CD14-positive monocyte (primary cell): ENCODE measurements at regions not wholly inside any gene's neighbourhood (a gene's known extent, or its start where the extent isn't known, plus 50 kb on each side); places are given as distances from the start of the nearest gene placed in this dataset.

ENCODE experiments used
- DNase-seq, 3 donors: peaks; one replicate each; pipeline ENCODE4 v3.0.0-alpha.2; 2011 to 2022
- H2AFZ ChIP-seq: 2 replicates; pipeline ENCODE4 v1.6.0; 2012; ENCODE audit warnings: mild to moderate bottlenecking, low read depth, low read length, inconsistent platforms; ENCODE audit not compliant: insufficient read depth, poor library complexity, severe bottlenecking
- H3K27ac ChIP-seq, 2 donors: 1 replicate in 1 of 2; 2 replicates in 1 of 2; pipeline ENCODE4 v1.5.1; 2012 to 2013; ENCODE audit warnings: low read length in 2 of 2, control low read depth in 1 of 2, inconsistent platforms in 1 of 2, low read depth in 1 of 2, mild to moderate bottlenecking in 1 of 2
- H3K27me3 ChIP-seq, 2 donors: one replicate each; pipeline versions ENCODE4 v1.6.0 to v1.6.1; 2011 to 2013; ENCODE audit warnings: low read length in 2 of 2; ENCODE audit not compliant: control insufficient read depth in 2 of 2, insufficient read depth in 2 of 2
- H3K36me3 ChIP-seq, 2 donors: replicated peaks in 1 of 2; 1 replicate in 1 of 2; 2 replicates in 1 of 2; pipeline versions ENCODE4 v1.5.1 to v1.6.1; 2012 to 2013; ENCODE audit warnings: low read length in 2 of 2, control low read depth in 1 of 2, inconsistent platforms in 1 of 2, mild to moderate bottlenecking in 1 of 2; ENCODE audit not compliant: insufficient read depth in 2 of 2, control insufficient read depth in 1 of 2
- H3K4me1 ChIP-seq, 2 donors: 1 replicate in 1 of 2; 2 replicates in 1 of 2; pipeline versions ENCODE4 v1.5.1 to v1.6.1; 2012 to 2013; ENCODE audit warnings: low read length in 2 of 2, control low read depth in 1 of 2, inconsistent platforms in 1 of 2, mild to moderate bottlenecking in 1 of 2, moderate library complexity in 1 of 2; ENCODE audit not compliant: insufficient read depth in 2 of 2, control insufficient read depth in 1 of 2
- H3K4me2 ChIP-seq: replicated peaks from 2 replicates; pipeline ENCODE3; 2012; ENCODE audit warnings: low read length, moderate library complexity, mild to moderate bottlenecking; ENCODE audit not compliant: poor library complexity, severe bottlenecking; ENCODE audit errors: extremely low read depth
- H3K4me3 ChIP-seq, 3 experiments: fragments of 200-600 bp in 1 of 3; sonication (generic) in 1 of 3; replicated peaks in 1 of 3; 1 replicate in 2 of 3; 2 replicates in 1 of 3; pipeline ENCODE4 v1.5.1; 2011 to 2013; ENCODE audit warnings: low read length in 3 of 3, mild to moderate bottlenecking in 3 of 3, control low read depth in 2 of 3, low read depth in 2 of 3, inconsistent platforms in 1 of 3, moderate library complexity in 1 of 3
- H3K79me2 ChIP-seq: 2 replicates; pipeline ENCODE4 v1.6.0; 2012; ENCODE audit warnings: mild to moderate bottlenecking, control low read depth, inconsistent platforms, low read length, moderate library complexity; ENCODE audit not compliant: insufficient read depth
- H3K9ac ChIP-seq: 2 replicates; pipeline ENCODE4 v1.6.0; 2017; ENCODE audit warnings: low read length, mild to moderate bottlenecking; ENCODE audit not compliant: insufficient read depth, poor library complexity, severe bottlenecking
- H3K9me3 ChIP-seq, 2 donors: replicated peaks in 1 of 2; 1 replicate in 1 of 2; 2 replicates in 1 of 2; pipeline versions ENCODE4 v1.5.1 to v1.6.1; 2012 to 2013; ENCODE audit warnings: low read length in 2 of 2, control low read depth in 1 of 2; ENCODE audit not compliant: control insufficient read depth in 1 of 2, insufficient read depth in 1 of 2
- H4K20me1 ChIP-seq: 2 replicates; pipeline ENCODE4 v1.6.0; 2012; ENCODE audit warnings: mild to moderate bottlenecking, low read length, control low read depth, moderate library complexity; ENCODE audit not compliant: insufficient read depth
- H3K27ac Mint-ChIP-seq, 7 donors: one replicate each; pipeline ENCODE4 v1.8.0; 2020; ENCODE audit warnings: mild to moderate bottlenecking in 7 of 7, mixed read lengths in 7 of 7, moderate library complexity in 6 of 7, inconsistent platforms in 2 of 7
- H3K27me3 Mint-ChIP-seq, 3 donors: one replicate each; pipeline ENCODE4 v1.8.0; 2021 to 2022; ENCODE audit warnings: low read depth in 3 of 3, mild to moderate bottlenecking in 3 of 3, mixed read lengths in 3 of 3, moderate library complexity in 3 of 3, inconsistent platforms in 1 of 3
- H3K36me3 Mint-ChIP-seq, 2 donors: one replicate each; pipeline ENCODE4 v1.8.0; 2020; ENCODE audit warnings: mixed read lengths in 2 of 2, inconsistent platforms in 1 of 2, mild to moderate bottlenecking in 1 of 2
- H3K4me1 Mint-ChIP-seq: one replicate; pipeline ENCODE4 v1.8.0; 2020; ENCODE audit warnings: mild to moderate bottlenecking, mixed read lengths
- H3K4me3 Mint-ChIP-seq, 2 donors: one replicate each; pipeline ENCODE4 v1.8.0; 2020; ENCODE audit warnings: mild to moderate bottlenecking in 2 of 2, mixed read lengths in 2 of 2, moderate library complexity in 1 of 2
- H3K9me3 Mint-ChIP-seq, 7 donors: one replicate each; pipeline ENCODE4 v1.8.0; 2020 to 2022; ENCODE audit warnings: mixed read lengths in 7 of 7, mild to moderate bottlenecking in 6 of 7, moderate library complexity in 6 of 7, inconsistent platforms in 2 of 7
- CTCF ChIP-seq: fragments of 200-600 bp; IDR thresholded peaks from one replicate; pipeline ENCODE4 v1.8.0; 2022; ENCODE audit warnings: antibody characterized with exemption, mild to moderate bottlenecking
- WGBS: methylation state at CpG from one replicate; pipeline ENCODE4 v1.1.5; 2013; ENCODE audit warnings: missing lambda C conversion rate; ENCODE audit not compliant: insufficient coverage; 5-methylcytosine and 5-hydroxymethylcytosine counted together
- intact Hi-C, 2 donors: fragments of 100-400 bp; cut with micrococcal nuclease; formaldehyde crosslinking; loops; one replicate each; pipeline versions ENCODE4 v1.15.0 to v1.15.1; 2023

GRCh38 chr10:2487921-2488320, 579.4 kb upstream of the PFKP start:
- no CpG with 5 or more reads among the region's 5 CpGs for WGBS
- Histone ChIP-seq H3K27me3 (no peaks in the 10 kb centered on the region), H3K9me3 (peaks cover 2 to 10% of the 10 kb centered on the region in 2 donors), H3K4me3 (no peak overlapping the region), H3K36me3 (no peaks in the 10 kb centered on the region), H3K4me1 (no peaks in the 10 kb centered on the region), H3K27ac (no peak overlapping the region), H3K79me2 (no peaks in the 10 kb centered on the region), H2AFZ (no peak overlapping the region), H3K4me2 (no peak overlapping the region), H4K20me1 (no peaks in the 10 kb centered on the region), H3K9ac (no peak overlapping the region)
- no peak for DNase-seq
- intact Hi-C loops, result no loop called here
- Mint-ChIP-seq H3K36me3 (no peaks in the 10 kb centered on the region), H3K4me1 (no peaks in the 10 kb centered on the region), H3K27me3 (peaks cover 0 to 2% (median 0%) of the 10 kb centered on the region in 3 donors), H3K9me3 (peaks cover 0 to 11% (median 5%) of the 10 kb centered on the region in 7 donors), H3K4me3 (no peak overlapping the region), H3K27ac (no peak overlapping the region)
- TF ChIP-seq CTCF, result no peak

GRCh38 chr10:2478656-2479055, 588.7 kb upstream of the PFKP start:
- Histone ChIP-seq H3K4me3 (no peak overlapping the region), H3K79me2 (no peaks in the 10 kb centered on the region), H2AFZ (no peak overlapping the region), H4K20me1 (no peaks in the 10 kb centered on the region), H3K27me3 (no peaks in the 10 kb centered on the region), H3K4me1 (no peaks in the 10 kb centered on the region), H3K4me2 (no peak overlapping the region), H3K27ac (no peak overlapping the region), H3K9ac (no peak overlapping the region), H3K36me3 (no peaks in the 10 kb centered on the region), H3K9me3 (peaks cover 8 to 34% of the 10 kb centered on the region in 2 donors)
- H3K27ac Mint-ChIP-seq, result no peak overlapping the region
- WGBS, result no CpG with 5 or more reads among the region's 2 CpGs
- DNase-seq, result no peak
- no peaks in the 10 kb centered on the region for H3K4me1 Mint-ChIP-seq
- intact Hi-C loops, result no loop called here
- peaks cover 7 to 31% (median 8%) of the 10 kb centered on the region in 7 donors for H3K9me3 Mint-ChIP-seq
- no peak for TF ChIP-seq CTCF
- no peak overlapping the region for H3K4me3 Mint-ChIP-seq
- peaks cover 0 to under 1% (median 0%) of the 10 kb centered on the region in 3 donors for H3K27me3 Mint-ChIP-seq
- H3K36me3 Mint-ChIP-seq, result no peaks in the 10 kb centered on the region
